Middle frontal gyrus (tissue), 1 donor: ENCODE measurements at regions not wholly inside any gene's neighbourhood (a gene's known extent, or its start where the extent isn't known, plus 50 kb on each side); places are given as distances from the start of the nearest gene placed in this dataset.

Source experiments
- DNase-seq: peaks from one replicate; pipeline ENCODE4 v3.0.0-alpha.2; 2015; ENCODE audit warnings: low spot score; ENCODE audit errors: extremely low spot score

DNA sequence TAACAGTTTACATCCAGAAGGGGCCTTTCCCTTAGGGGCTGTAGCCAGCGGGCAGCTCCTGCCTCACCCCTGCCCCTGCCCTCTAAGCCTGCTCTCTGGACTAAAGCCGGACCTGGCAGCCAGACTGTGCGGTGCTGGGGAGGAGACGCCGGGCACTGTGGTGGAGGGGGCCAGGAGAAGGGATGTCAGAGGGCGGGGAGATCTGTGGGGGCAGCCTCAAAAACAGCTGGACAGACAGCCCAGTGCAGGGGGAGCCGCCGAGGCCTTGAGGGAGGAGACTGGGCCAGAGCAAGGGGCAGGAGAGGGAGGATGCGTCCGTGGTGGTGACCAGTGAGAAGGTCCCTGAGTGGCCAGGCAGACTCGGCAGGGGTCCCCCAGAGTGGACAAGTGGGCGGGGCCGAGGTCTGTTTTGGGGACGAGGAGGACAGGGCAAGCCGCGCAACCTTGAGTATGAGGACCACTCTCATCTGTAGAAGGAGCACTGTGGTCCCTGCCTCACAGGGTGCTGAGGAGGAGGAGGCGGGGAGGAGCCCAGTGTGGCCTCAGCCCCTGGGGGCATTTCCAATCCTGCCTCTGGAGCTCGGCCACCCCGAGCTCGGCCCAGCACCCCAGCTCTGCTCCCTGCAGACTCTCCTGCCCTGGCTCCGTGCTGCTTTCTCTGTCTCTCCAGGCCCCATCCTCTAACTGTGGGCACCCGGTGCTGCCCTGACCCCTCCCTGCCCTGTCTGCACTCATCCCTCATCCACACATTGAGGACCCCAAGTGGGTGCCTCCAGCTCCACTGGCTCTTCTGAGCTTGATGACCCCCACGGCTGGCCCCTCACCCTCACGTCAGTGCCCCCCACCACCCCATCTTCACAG, 59.2 kb upstream of the NKX1-1 start:
- DNase-seq, result no peak

DNA sequence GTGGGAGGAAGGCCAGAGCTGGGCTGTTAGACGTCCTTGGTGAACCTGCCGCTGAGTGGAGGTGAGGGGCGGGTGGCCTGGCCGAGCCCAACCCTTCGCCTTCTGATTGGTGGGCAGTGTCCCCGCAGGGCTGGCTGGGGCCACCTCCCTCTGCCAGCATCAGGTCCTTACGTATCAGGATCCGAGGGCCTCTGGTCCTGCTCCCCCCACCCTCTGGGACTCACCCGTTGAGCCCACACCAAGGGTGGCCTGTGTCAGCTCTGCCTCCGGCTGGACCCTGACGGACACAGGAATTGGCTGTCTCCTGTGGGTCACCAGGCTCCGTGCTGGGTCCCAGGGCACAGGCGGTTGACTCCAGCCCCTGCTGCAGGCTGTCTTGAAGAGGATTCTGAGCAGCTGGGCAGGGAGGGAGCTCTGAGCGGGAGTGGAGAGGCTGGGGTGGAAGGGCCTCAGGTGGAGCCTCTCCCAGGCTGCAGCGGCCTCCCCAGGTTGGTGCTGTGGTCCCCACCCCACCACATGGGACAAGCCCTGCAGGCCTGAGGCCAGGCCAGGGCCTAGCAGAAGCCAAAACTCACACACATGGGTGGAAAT, 58.4 kb upstream of the NKX1-1 start:
- no peak for DNase-seq

DNA sequence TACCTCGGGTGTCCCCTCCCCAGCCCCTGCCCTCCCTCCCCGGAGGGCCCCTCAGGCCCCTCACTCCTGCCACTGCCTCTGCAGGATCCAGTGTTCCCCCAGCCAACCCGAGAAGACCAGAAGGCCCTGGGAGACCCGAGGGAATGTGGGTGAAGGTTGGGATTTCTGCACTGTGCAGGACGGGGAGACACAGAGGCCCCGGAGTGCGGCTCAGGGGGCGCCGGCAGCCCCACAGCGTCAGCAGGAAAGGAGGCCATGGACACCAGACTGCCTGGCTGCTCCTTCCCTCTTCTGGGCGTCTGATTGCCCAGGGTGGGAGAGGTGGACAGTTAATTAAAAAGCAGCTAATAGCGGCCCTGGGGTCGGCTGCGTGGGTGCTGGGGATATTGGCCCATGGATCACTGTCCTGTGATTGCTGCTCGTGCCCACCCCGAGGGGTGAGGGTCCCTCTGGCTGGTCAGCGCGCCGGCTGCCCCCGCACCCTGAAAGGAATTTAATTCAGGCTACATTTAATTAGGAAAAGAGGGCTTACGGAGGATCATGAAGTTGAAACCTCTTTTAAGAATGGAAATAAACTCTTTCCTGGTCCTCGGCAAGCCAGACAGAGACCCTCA, 57.8 kb upstream of the NKX1-1 start:
- no peak for DNase-seq

DNA sequence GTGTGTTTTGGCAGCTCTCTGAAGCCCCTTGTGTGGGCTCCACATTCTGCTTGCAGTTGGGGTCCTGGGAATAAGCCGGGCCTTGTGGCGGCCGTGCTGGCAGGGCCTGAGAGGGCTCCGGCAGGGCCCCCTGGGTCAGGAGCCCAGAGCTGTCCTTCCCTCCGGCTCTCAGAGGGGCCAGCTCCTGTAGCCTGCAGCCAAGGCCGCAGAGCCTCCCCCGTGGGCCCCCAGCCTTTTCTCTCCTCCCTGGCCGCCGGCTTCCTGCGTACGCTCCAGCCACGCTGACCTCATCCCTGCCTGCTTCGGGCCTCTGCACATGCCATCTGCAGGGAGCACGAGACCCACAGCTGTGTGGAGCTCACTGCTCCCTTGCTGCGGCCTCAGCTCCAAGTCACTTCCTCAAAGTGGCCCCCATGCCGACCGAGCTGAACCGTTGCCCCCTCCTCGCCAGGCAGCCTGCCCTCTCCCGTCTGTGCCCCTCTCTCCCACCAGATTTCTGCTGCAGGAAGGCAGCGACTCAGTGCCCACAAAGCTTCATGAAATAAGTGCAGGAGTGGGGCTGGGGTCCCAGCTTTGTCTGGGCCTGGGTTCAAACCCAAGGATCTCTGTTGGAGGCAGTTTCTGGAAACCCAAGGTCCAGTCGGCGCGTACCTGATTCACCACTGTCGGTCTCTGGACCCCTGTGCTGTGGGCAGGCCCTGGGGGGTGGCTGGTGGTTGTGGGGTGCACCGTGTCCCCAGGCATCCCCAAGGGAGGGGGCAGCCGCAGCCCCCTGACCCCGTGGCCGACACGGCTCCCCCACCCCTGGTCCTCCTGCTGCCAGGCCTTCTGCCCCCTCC, 57.1 kb upstream of the NKX1-1 start:
- DNase-seq, result no peak

DNA sequence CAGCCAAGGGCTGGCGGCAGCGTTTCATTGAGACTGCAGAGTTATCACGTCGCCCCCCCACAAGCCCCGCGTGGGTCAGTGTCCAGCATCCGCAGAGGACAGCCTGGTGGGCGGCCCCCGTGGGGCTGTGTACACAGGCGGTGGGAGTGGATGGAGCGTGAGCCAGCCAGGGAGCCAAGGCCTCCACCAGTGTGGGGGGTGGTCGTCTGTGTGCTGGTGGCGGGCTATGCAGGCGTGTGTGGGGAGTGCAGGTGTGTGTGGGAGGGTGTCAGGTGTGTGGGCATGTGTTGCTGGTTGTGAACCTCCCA, 56.5 kb upstream of the NKX1-1 start:
- no peak for DNase-seq

DNA sequence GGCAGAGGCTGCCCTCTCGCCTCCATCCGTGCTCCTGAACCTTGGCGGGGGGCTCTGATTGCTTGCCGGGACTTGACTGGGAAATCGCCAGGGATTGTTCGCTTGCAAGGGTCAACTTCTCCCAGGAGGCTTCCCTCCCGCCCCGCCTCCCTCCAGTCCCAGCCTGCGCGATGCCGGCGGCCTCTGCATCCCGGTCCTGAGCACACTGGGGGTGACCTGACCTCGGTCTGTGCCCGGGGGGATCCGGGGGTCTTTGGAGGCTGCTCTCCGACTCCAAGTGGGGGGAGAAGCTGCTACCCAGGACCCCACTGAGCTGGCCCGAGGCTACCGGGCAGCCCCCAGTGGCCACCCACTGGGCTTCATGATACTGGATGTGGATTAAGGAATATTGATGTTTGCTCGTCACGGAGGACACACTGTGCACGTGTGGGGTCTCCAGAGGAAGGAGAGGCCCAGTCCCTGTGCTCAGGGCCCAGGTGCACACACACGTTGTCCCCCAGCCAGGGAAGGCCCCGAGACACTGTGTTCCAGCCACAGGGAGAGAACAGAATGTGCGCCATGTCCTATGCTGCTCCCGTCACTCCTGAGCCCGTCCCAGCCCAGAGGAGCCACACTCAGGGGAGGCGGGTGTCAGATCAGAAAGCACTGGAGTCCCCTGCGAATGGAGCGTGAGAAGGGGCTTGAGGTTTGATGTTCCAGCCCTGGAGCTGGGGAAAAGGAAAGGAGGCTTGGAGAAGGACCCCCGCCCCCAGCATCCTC, 55.9 kb upstream of the NKX1-1 start:
- DNase-seq, result no peak

DNA sequence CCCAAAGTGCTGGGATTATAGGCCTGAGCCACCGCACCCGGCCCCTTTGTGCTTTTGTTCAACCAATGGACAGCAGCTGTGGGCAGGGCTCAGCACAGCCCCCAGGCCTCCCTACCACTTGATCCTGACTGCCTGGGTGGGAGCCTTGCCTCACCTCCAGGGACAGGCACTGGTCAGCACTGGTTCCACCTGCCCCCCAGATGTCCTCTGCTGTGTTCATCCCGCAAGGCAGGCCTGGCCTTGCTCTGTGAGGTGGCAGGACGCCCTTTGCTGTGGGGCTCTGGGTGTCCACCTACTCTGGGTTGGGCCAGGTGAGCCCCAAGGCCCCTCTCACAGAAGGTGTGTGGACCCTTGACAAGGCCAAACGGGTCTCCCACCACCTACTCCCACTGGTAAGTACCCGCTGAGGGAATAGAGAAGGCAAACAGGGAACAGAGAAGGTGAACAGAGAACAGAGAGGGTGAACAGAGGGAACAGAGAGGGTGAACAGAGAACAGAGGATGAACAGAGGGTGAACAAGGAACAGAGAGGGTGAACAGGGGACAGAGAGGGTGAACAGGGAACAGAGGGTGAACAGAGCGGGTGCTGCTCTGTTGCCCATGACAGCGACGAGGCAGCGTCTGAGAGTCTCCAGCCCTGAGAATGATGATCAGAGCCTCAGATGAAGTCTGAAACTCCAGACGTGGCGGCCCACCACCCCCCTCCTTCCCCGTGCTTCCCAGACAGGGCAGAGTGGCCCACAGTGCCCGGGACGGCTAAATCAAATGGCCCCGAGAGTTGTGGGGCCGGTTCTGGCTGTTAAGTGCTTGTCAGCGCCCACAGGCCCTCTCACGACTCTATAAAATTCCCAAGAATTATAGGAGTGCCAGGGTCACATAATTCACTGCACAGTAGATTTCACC, 55.0 kb upstream of the NKX1-1 start:
- no peak for DNase-seq

DNA sequence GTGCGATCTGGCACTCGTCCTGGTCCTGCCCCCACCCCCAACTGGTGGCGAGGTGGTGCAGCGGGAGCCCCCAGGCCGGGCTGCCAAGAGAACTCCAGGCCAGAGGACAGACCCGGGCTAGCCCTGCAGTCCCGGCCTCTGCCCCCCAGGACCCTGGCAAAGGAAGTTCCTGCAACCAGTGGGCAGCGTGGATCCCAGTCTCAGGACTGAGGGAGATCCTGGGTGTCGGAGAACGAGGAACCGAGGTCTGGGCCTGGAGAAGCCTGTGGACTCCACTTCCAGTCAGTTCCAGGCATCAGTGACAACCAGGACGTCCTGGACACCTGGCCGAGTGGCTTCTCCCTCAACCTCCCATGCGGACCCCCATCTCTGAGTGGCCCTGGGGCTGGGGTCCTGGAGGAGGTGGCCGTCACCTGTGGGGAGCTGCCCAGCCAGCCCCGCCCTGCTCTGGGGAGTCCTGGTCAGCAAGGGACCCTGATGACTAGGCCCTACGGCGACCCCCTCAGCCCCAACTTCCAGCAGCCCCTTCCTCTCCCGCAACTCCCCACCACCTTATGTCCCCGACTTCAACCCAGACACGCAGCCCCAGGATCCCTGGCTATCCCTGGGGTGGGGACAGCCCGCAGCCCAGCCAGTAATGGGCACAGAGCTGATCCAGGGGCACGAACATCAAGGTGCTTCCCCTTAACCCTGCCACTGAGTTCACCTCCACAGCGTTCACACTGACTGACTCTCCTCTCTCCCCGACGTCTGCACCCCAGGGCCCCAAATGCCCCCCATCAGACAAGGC, 53.7 kb upstream of the NKX1-1 start:
- DNase-seq, result no peak

DNA sequence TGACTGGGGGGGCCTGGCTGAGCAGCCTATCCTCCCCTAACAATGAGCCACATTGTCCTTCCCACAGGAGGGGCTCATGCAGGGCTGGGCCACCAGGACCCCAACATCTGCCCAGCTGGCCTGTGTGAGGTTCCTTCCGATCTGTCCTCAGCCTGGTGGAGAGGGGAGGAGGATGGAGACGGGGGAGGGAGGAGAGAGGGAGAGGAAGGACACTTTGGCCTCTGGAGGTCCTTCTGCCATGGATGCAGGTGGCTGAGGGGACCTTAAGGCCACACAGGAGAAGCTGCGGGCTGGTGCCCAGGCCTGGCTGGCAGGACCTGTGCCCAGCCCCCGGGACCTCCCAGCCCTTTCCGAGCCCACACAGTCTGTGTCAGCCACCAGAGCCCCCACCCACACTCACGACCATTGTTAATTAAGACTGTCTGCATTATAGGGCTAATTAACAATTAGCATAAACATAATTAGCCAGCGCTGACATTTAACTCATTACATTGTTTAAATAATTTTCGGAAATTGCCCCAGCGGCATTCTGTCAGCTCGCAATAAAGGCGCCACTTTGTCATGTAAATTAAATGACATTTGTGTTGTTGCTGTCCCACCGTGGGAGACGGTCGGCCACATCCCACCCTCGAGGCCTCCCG, 53.0 kb upstream of the NKX1-1 start:
- DNase-seq, result no peak

DNA sequence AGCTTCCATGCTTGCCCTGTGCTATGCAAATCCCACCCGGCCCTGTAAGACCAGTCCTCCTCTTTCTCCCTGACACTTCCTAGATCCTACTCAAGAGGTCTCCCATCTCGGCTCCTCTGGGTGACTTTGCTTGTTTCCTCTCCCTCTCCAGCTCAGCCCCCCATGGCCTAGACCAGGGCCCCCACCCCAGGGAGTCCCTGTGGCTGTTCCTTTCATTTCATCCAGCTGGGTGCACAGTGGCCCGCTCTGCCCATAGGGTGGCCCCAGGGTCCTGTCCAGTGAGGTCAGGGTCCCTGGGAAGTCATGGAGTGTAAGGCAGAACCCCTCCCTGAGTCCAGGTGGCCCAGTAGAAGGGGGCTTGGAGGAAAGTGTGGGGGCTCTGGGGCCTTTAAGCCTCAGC, 52.3 kb upstream of the NKX1-1 start:
- DNase-seq, result no peak
